GM11168 (cell line): ENCODE measurements at regions not wholly inside any gene's neighbourhood (a gene's known extent, or its start where the extent isn't known, plus 50 kb on each side); places are given as distances from the start of the nearest gene placed in this dataset.
"Not testable (repeated sequence)": the region's sequence is repeated elsewhere in the genome, so short reads cannot be mapped to it uniquely, and the experiment has no call there.

Experiments
- in situ Hi-C: fragments of 300-500 bp; cut with MboI; formaldehyde crosslinking; loops from one replicate; pipeline ENCODE4 v1.12.0; 2022; ENCODE audit warnings: low sequenced_read_pairs; ENCODE audit not compliant: unreplicated experiment

GRCh38 chr3:106946866-106947265 lies 430.4 kb upstream of the CCDC54 start:
- in situ Hi-C loops: no loop called here

GRCh38 chr3:106957029-106957428 lies 420.2 kb upstream of the CCDC54 start:
- in situ Hi-C loops: no loop called here

- in situ Hi-C loops: no loop called here
Measured at GRCh38 chr3:106962993-106963392, 414.2 kb upstream of the CCDC54 start.

GRCh38 chr3:106963442-106963841 lies 413.8 kb upstream of the CCDC54 start:
- in situ Hi-C loops: no loop called here

GRCh38 chr3:106965307-106965706 lies 411.9 kb upstream of the CCDC54 start:
- in situ Hi-C loops: no loop called here

GRCh38 chr3:106969596-106969995 lies 407.6 kb upstream of the CCDC54 start:
- in situ Hi-C loops: no loop called here

GRCh38 chr3:106981392-106981791 lies 395.8 kb upstream of the CCDC54 start:
- in situ Hi-C loops: no loop called here

- in situ Hi-C loops: no loop called here
Measured at GRCh38 chr3:106985721-106986120, 391.5 kb upstream of the CCDC54 start.

GRCh38 chr3:106998841-106999682 lies 378.2 kb upstream of the CCDC54 start:
- in situ Hi-C loops: not testable (repeated sequence)

GRCh38 chr3:107001635-107002034 lies 375.6 kb upstream of the CCDC54 start:
- in situ Hi-C loops: no loop called here

GRCh38 chr3:107005352-107005751 lies 371.9 kb upstream of the CCDC54 start:
- in situ Hi-C loops: not testable (repeated sequence)

- in situ Hi-C loops: no loop called here
Measured at GRCh38 chr3:107008213-107008612, 369.0 kb upstream of the CCDC54 start.

GRCh38 chr3:107013641-107014040 lies 363.6 kb upstream of the CCDC54 start:
- in situ Hi-C loops: no loop called here

GRCh38 chr3:107024551-107025026 lies 352.6 kb upstream of the CCDC54 start:
- in situ Hi-C loops: no loop called here

GRCh38 chr3:107025961-107026360 lies 351.3 kb upstream of the CCDC54 start:
- in situ Hi-C loops: no loop called here

GRCh38 chr3:107028086-107028485 lies 349.2 kb upstream of the CCDC54 start:
- in situ Hi-C loops: no loop called here

- in situ Hi-C loops: no loop called here
Measured at GRCh38 chr3:107028626-107029025, 348.6 kb upstream of the CCDC54 start.

- in situ Hi-C loops: no loop called here
Measured at GRCh38 chr3:107032111-107032510, 345.1 kb upstream of the CCDC54 start.

- in situ Hi-C loops: no loop called here
Measured at GRCh38 chr3:107034142-107034541, 343.1 kb upstream of the CCDC54 start.

- in situ Hi-C loops: no loop called here
Measured at GRCh38 chr3:107035176-107035575, 342.1 kb upstream of the CCDC54 start.

- in situ Hi-C loops: no loop called here
Measured at GRCh38 chr3:107044677-107045076, 332.6 kb upstream of the CCDC54 start.

GRCh38 chr3:107045791-107046190 lies 331.4 kb upstream of the CCDC54 start:
- in situ Hi-C loops: no loop called here
